Fibroblast of lung (primary cell): ENCODE measurements at regions not wholly inside any gene's neighbourhood (a gene's known extent, or its start where the extent isn't known, plus 50 kb on each side); places are given as distances from the start of the nearest gene placed in this dataset.

Source experiments
- DNase-seq, 2 donors: peaks; one replicate each; pipeline versions ENCODE4 v3.0.0 to v3.0.0-alpha.2; 2010; ENCODE audit warnings: low read depth in 2 of 2
- H2AFZ ChIP-seq: 2 replicates; pipeline ENCODE4 v1.5.1; 2012; ENCODE audit warnings: low read length, control low read depth, inconsistent platforms
- H3K27ac ChIP-seq: 2 replicates; pipeline ENCODE4 v1.5.1; 2011; ENCODE audit warnings: low read length, control low read depth; ENCODE audit not compliant: insufficient read depth
- H3K27me3 ChIP-seq: 2 replicates; pipeline ENCODE4 v1.5.1; 2011; ENCODE audit warnings: mild to moderate bottlenecking, low read length; ENCODE audit not compliant: control insufficient read depth, insufficient read depth
- H3K36me3 ChIP-seq: 2 replicates; pipeline ENCODE4 v1.5.1; 2011; ENCODE audit warnings: low read length; ENCODE audit not compliant: control insufficient read depth, insufficient read depth
- H3K4me1 ChIP-seq: 2 replicates; pipeline ENCODE4 v1.5.1; 2011; ENCODE audit warnings: low read length; ENCODE audit not compliant: control insufficient read depth, insufficient read depth; ENCODE audit errors: extremely low read depth
- H3K4me2 ChIP-seq: 2 replicates; pipeline ENCODE4 v1.5.1; 2011; ENCODE audit warnings: low read length, control low read depth; ENCODE audit not compliant: insufficient read depth; ENCODE audit errors: extremely low read depth
- H3K4me3 ChIP-seq, 4 experiments: fragments of 200-600 bp in 1 of 4; sonication (generic) in 1 of 4; replicated peaks in 1 of 4; 2 replicates each; pipeline ENCODE4 v1.5.1; 2011 to 2016; ENCODE audit warnings: low read length in 4 of 4, low read depth in 3 of 4, mild to moderate bottlenecking in 3 of 4, control low read depth in 2 of 4, inconsistent platforms in 1 of 4, mixed read lengths in 1 of 4; ENCODE audit not compliant: insufficient read depth in 1 of 4; ENCODE audit errors: control extremely low read depth in 1 of 4
- H3K79me2 ChIP-seq: 2 replicates; pipeline ENCODE4 v1.5.1; 2012; ENCODE audit warnings: mild to moderate bottlenecking, low read length, inconsistent platforms; ENCODE audit not compliant: control insufficient read depth, insufficient read depth
- H3K9ac ChIP-seq: 2 replicates; pipeline ENCODE4 v1.5.1; 2011; ENCODE audit warnings: mild to moderate bottlenecking, low read length, control low read depth; ENCODE audit not compliant: insufficient read depth
- H3K9me3 ChIP-seq: 2 replicates; pipeline ENCODE4 v1.5.1; 2012; ENCODE audit warnings: low read depth, low read length; ENCODE audit not compliant: control insufficient read depth, insufficient read depth
- H4K20me1 ChIP-seq: 2 replicates; pipeline ENCODE4 v1.5.1; 2011; ENCODE audit warnings: low read length; ENCODE audit not compliant: control insufficient read depth, insufficient read depth; ENCODE audit errors: extremely low read depth
- CTCF ChIP-seq, 2 donors: IDR thresholded peaks in 1 of 2; conservative IDR thresholded peaks in 1 of 2; 1 replicate in 1 of 2; 2 replicates in 1 of 2; pipeline ENCODE4 v1.5.1; 2011 to 2012; ENCODE audit warnings: low read length in 2 of 2, control low read depth in 1 of 2, inconsistent platforms in 1 of 2, low read depth in 1 of 2, mild to moderate bottlenecking in 1 of 2
- EZH2 ChIP-seq: IDR thresholded peaks from 2 replicates; pipeline ENCODE4 v1.5.1; 2012; ENCODE audit warnings: low read length, control low read depth, mild to moderate bottlenecking; ENCODE audit errors: missing control alignments

DNA sequence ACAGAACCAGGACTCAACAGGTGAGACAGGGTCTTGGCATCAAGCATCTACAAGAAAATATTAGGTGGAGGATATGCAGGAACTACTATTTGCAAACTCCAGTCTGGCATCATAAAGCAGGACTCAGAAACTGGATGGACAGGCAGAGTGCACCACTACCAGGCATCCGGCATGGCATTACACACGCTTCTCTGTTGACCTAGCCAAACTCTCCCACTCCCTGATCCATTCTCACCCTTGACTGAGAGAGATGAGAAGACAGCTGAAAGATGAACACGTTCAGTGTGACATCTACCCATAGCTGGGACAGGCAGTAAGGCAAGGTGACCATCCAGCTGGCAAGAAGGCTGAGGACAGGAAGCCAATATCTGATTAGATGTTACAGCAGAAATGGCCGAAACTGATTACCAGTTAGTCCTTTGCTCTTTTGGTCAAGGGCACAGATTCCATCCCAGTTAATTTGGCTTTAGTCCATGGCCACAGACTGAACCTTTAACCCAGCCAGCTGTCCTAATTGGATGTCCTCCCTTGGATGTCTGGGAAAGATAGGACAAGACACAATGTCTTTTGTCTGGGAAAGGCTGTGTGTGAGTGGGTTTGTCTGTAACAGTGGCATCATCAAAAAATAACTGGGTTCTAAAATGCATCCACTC is 71.6 kb downstream of the BBS10 start:
- H3K79me2 ChIP-seq, result no peaks in the 10 kb centered on the region
- no peaks in the 10 kb centered on the region for H3K36me3 ChIP-seq
- no peaks in the 10 kb centered on the region for H4K20me1 ChIP-seq
- no peak overlapping the region for H3K4me3 ChIP-seq
- H3K9me3 ChIP-seq, result no peaks in the 10 kb centered on the region
- no peaks in the 10 kb centered on the region for H3K27me3 ChIP-seq
- H3K4me2 ChIP-seq, result no peak overlapping the region
- H2AFZ ChIP-seq, result no peak overlapping the region
- H3K27ac ChIP-seq, result peak overlapping the region; percentile 18
- TF ChIP-seq CTCF (conservative IDR thresholded peaks at IDR 0.05 in 1 of 2, IDR thresholded peaks at IDR 0.05 in 1 of 2; ENCODE audit: low read depth in 1 of 2, low read length in 2 of 2), result no peak
- no peak for TF ChIP-seq EZH2
- peak; percentile 36 to 51 for DNase-seq
- no peak overlapping the region for H3K9ac ChIP-seq
- peaks cover 37% of the 10 kb centered on the region for H3K4me1 ChIP-seq

DNA sequence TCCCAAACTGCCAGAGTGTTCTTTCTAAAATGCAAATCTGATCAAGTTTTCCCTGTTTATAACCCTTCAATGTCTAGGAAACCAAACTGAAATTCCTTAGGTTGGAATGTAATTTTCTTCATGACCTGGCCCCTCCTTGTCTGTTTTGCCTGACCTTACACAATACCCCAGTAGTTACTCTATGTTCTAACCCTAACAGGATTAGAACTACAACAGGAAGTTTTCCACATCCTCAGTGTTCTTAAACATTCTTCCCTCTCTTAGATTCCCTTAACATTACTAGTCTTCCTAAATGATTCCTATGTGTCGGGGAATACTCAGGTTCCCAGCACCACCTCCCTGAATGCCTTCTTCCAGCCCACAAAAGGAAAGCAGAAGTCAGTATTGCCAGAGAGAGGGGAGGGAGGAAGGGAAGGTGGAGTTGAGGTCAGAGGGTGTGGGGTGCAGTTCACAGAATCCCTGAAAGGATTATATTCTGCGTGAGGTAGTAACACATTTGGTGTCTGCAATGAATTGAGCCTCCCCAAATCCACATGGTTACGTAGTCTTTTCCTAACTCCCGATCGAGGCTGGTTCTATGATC is 72.6 kb downstream of the BBS10 start:
- Histone ChIP-seq H3K27me3 (no peaks in the 10 kb centered on the region), H3K79me2 (no peaks in the 10 kb centered on the region), H3K9me3 (no peaks in the 10 kb centered on the region), H3K36me3 (no peaks in the 10 kb centered on the region), H4K20me1 (no peaks in the 10 kb centered on the region), H3K4me1 (peaks cover 37% of the 10 kb centered on the region), H3K9ac (no peak overlapping the region), H3K4me3 (no peak overlapping the region), H3K4me2 (no peak overlapping the region), H3K27ac (no peak overlapping the region), H2AFZ (no peak overlapping the region)
- DNase-seq, result no peak
- no peak for TF ChIP-seq EZH2
- TF ChIP-seq CTCF (conservative IDR thresholded peaks at IDR 0.05 in 1 of 2, IDR thresholded peaks at IDR 0.05 in 1 of 2; ENCODE audit: low read depth in 1 of 2, low read length in 2 of 2), result no peak

GRCh38 chr12:76274420-76275083 is 73.7 kb downstream of the BBS10 start:
- DNase-seq, result peak in 1 of 2 donors; percentile 97
- Histone ChIP-seq H4K20me1 (no peaks in the 10 kb centered on the region), H3K36me3 (no peaks in the 10 kb centered on the region), H2AFZ (no peak overlapping the region), H3K27ac (no peak overlapping the region), H3K9me3 (no peaks in the 10 kb centered on the region), H3K9ac (no peak overlapping the region), H3K4me3 (no peak overlapping the region), H3K27me3 (no peaks in the 10 kb centered on the region), H3K4me2 (no peak overlapping the region), H3K4me1 (peaks cover 37% of the 10 kb centered on the region), H3K79me2 (no peaks in the 10 kb centered on the region)
- no peak for TF ChIP-seq EZH2
- TF ChIP-seq CTCF (conservative IDR thresholded peaks at IDR 0.05 in 1 of 2, IDR thresholded peaks at IDR 0.05 in 1 of 2; ENCODE audit: low read depth in 1 of 2, low read length in 2 of 2), result no peak
